Right lobe of liver (tissue), 4 donors: ENCODE measurements at regions not wholly inside any gene's neighbourhood (a gene's known extent, or its start where the extent isn't known, plus 50 kb on each side); places are given as distances from the start of the nearest gene placed in this dataset.

ENCODE experiments used
- CTCF ChIP-seq, 4 donors: fragments of 200-600 bp in 3 of 4; fragments of 450-650 bp in 1 of 4; IDR thresholded peaks; one replicate each; pipeline versions ENCODE4 v1.5.1 to v1.8.0; 2016 to 2022; ENCODE audit warnings: antibody characterized with exemption in 4 of 4, mild to moderate bottlenecking in 2 of 4
- POLR2A ChIP-seq: fragments of 450-650 bp; IDR thresholded peaks from one replicate; pipeline ENCODE4 v1.6.1; 2017; ENCODE audit warnings: antibody characterized with exemption, mild to moderate bottlenecking
- donor health status: DM: no; HTN: no; CAD: no.
- donor health status: DM: no; HTN: no; CAD: no.
- donor health status: DM: no; HTN: yes; CAD: no.

DNA sequence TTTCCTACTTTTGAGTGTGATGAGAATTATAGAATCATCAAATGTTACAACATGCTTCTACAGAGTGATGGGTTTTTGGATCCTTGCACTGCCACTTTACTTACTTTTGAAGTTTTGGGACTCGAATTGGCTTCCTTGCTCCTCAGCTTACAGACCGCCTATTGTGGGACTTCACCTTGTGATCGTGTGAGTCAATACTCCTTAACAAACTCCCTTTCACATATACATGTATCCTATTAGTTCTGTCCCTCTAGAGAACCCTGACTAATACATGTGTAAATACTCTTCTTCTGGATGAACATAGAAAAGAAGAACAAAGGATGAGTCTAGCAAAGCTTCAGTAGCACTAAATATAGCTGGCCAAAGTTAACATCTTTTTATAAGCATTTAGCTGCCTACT, 98.7 kb upstream of the PDE4D start:
- TF ChIP-seq CTCF (IDR thresholded peaks at IDR 0.05) (no peak), POLR2A (no peak)
